Astrocyte (in vitro differentiated cells and primary cell): ENCODE measurements at regions not wholly inside any gene's neighbourhood (a gene's known extent, or its start where the extent isn't known, plus 50 kb on each side); places are given as distances from the start of the nearest gene placed in this dataset.
"Not testable (repeated sequence)": the region's sequence is repeated elsewhere in the genome, so short reads cannot be mapped to it uniquely, and the experiment has no call there.

Experiments
- DNase-seq: peaks from one replicate; pipeline ENCODE4 v3.0.0-alpha.2; 2010; ENCODE audit warnings: low read depth
- FAIRE-seq: peaks from 2 replicates; lab custom pipeline; 2011; peaks lifted over from hg19 to GRCh38; lab: Jason Lieb, UNC
- H2AFZ ChIP-seq: 2 replicates; pipeline ENCODE4 v1.6.0; 2012; ENCODE audit warnings: low read depth, low read length, inconsistent platforms
- H3K27ac ChIP-seq: 2 replicates; pipeline ENCODE4 v1.5.1; 2011; ENCODE audit warnings: low read depth, low read length, inconsistent platforms
- H3K27me3 ChIP-seq: 2 replicates; pipeline ENCODE4 v1.6.0; 2011; ENCODE audit warnings: low read length, inconsistent platforms; ENCODE audit not compliant: insufficient read depth
- H3K36me3 ChIP-seq: 2 replicates; pipeline ENCODE4 v1.5.1; 2011; ENCODE audit warnings: low read length, inconsistent platforms; ENCODE audit not compliant: insufficient read depth
- H3K4me1 ChIP-seq: 2 replicates; pipeline ENCODE4 v1.5.1; 2011; ENCODE audit warnings: low read length, inconsistent platforms; ENCODE audit not compliant: insufficient read depth
- H3K4me2 ChIP-seq: 2 replicates; pipeline ENCODE4 v1.6.0; 2012; ENCODE audit warnings: low read length, inconsistent platforms
- H3K4me3 ChIP-seq: 2 replicates; pipeline ENCODE4 v1.5.1; 2011; ENCODE audit warnings: low read depth, mild to moderate bottlenecking, low read length, inconsistent platforms; ENCODE audit not compliant: insufficient read depth
- H3K79me2 ChIP-seq: 2 replicates; pipeline ENCODE4 v1.6.0; 2012; ENCODE audit warnings: mild to moderate bottlenecking, low read length, inconsistent platforms; ENCODE audit not compliant: insufficient read depth
- H3K9ac ChIP-seq: 2 replicates; pipeline ENCODE4 v1.6.0; 2012; ENCODE audit warnings: mild to moderate bottlenecking, low read length, inconsistent platforms
- H3K9me3 ChIP-seq: 2 replicates; pipeline ENCODE4 v1.5.1; 2012; ENCODE audit warnings: low read depth, mild to moderate bottlenecking, low read length, inconsistent platforms; ENCODE audit not compliant: insufficient read depth
- H4K20me1 ChIP-seq: 2 replicates; pipeline ENCODE4 v1.6.0; 2012; ENCODE audit warnings: low read length, inconsistent platforms; ENCODE audit not compliant: insufficient read depth
- H3K27ac Mint-ChIP-seq: one replicate; pipeline ENCODE4 v1.8.0; 2021; ENCODE audit warnings: mild to moderate bottlenecking, mixed read lengths; ENCODE audit not compliant: unreplicated experiment
- H3K27me3 Mint-ChIP-seq: one replicate; pipeline ENCODE4 v1.8.0; 2021; ENCODE audit warnings: low read depth, mixed read lengths; ENCODE audit not compliant: unreplicated experiment
- H3K36me3 Mint-ChIP-seq: one replicate; pipeline ENCODE4 v1.8.0; 2021; ENCODE audit warnings: low read depth, mixed read lengths; ENCODE audit not compliant: unreplicated experiment
- H3K4me1 Mint-ChIP-seq: one replicate; pipeline ENCODE4 v1.8.0; 2021; ENCODE audit warnings: low read depth, mixed read lengths; ENCODE audit not compliant: unreplicated experiment
- H3K4me3 Mint-ChIP-seq: one replicate; pipeline ENCODE4 v1.8.0; 2021; ENCODE audit warnings: mild to moderate bottlenecking, moderate library complexity, mixed read lengths; ENCODE audit not compliant: unreplicated experiment
- H3K9me3 Mint-ChIP-seq: one replicate; pipeline ENCODE4 v1.8.0; 2021; ENCODE audit warnings: mild to moderate bottlenecking, mixed read lengths; ENCODE audit not compliant: unreplicated experiment
- EZH2 ChIP-seq: IDR thresholded peaks from 2 replicates; pipeline ENCODE4 v1.6.1; 2012; ENCODE audit warnings: mild to moderate bottlenecking, low read length, inconsistent platforms; ENCODE audit not compliant: insufficient read depth
- TF ChIP-seq, protein P1 (sequence below): IDR thresholded peaks from 2 replicates; pipeline ENCODE4 v1.5.1; 2011; ENCODE audit warnings: low read depth, mild to moderate bottlenecking, inconsistent platforms, low read length, moderate library complexity; ENCODE audit not compliant: insufficient read depth

DNA sequence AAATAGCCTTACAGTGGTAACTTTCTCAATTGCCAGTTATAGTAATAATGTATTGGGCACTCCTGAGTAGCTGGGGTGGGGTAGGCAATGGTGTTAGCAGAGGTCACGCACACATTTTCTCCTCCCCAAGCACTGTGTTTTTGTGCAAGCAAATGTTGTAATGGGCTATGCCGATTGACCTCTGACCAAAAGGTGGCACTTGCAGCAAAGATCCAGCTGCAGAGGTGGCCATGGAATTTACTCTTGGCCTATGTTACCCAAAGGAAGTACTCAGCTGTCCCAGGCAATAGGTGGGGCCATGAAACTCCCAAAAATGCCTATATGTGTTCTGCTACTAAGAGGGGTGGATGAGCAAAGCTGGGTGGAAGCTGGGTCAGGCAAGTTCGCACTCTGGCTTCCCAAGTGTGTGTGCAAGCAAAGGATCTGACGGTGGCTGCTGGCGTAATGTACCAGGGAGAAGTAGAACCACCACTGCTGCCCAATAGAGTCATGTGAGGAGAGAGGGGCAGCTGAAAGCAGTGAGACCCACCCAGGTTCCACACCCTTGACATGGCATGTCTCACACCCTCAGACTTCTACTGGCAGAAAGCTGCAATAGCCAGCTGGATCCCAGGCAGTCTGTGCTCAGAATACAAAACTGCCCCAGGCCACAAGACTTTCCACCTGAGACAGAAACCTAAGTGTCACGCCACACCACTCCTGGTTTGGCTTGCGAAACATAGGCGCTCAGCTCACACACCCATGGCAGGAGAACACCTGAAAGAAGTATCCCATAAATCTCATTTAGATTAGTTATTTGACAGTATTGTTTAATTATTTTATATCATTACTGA is 353.3 kb upstream of the EMCN start:
- DNase-seq (no peak), FAIRE-seq (no peak)
- H3K9ac ChIP-seq, result no peak overlapping the region
- H3K4me1 ChIP-seq, result no peaks in the 10 kb centered on the region
- H3K4me2 ChIP-seq, result no peak overlapping the region
- H3K4me3 Mint-ChIP-seq, result no peak overlapping the region
- no peaks in the 10 kb centered on the region for H3K9me3 ChIP-seq
- no peak overlapping the region for H3K4me3 ChIP-seq
- no peaks in the 10 kb centered on the region for H3K27me3 Mint-ChIP-seq
- no peaks in the 10 kb centered on the region for H3K36me3 Mint-ChIP-seq
- H3K27ac Mint-ChIP-seq, result no peak overlapping the region
- no peaks in the 10 kb centered on the region for H3K79me2 ChIP-seq
- H2AFZ ChIP-seq, result no peak overlapping the region
- TF ChIP-seq, protein P1, sequence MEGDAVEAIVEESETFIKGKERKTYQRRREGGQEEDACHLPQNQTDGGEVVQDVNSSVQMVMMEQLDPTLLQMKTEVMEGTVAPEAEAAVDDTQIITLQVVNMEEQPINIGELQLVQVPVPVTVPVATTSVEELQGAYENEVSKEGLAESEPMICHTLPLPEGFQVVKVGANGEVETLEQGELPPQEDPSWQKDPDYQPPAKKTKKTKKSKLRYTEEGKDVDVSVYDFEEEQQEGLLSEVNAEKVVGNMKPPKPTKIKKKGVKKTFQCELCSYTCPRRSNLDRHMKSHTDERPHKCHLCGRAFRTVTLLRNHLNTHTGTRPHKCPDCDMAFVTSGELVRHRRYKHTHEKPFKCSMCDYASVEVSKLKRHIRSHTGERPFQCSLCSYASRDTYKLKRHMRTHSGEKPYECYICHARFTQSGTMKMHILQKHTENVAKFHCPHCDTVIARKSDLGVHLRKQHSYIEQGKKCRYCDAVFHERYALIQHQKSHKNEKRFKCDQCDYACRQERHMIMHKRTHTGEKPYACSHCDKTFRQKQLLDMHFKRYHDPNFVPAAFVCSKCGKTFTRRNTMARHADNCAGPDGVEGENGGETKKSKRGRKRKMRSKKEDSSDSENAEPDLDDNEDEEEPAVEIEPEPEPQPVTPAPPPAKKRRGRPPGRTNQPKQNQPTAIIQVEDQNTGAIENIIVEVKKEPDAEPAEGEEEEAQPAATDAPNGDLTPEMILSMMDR, result no peak
- no peak for TF ChIP-seq EZH2
- H3K9me3 Mint-ChIP-seq, result peaks cover 8% of the 10 kb centered on the region
- peaks cover 15% of the 10 kb centered on the region for H3K4me1 Mint-ChIP-seq
- no peaks in the 10 kb centered on the region for H4K20me1 ChIP-seq
- H3K27ac ChIP-seq, result no peak overlapping the region
- H3K36me3 ChIP-seq, result no peaks in the 10 kb centered on the region
- H3K27me3 ChIP-seq, result no peaks in the 10 kb centered on the region

DNA sequence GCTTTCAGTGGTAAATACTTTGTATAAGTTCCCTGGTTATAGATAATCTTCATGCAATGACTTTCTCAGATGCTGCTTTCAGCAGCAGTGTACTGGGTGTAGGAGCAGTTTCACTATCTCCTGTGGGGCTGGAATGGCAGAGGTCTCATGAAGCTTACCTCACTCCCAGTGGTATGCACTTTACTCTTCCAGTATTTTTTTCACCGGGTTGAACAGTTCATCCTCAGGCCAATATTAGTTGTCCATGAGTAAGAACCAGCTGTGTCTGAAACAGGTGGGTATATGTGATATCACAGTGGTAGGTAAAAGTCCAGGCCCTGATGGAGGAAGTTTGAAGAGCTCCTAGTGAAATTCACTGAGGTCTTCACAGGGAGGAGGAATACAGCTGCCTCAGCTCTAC is 351.5 kb upstream of the EMCN start:
- no peaks in the 10 kb centered on the region for H3K79me2 ChIP-seq
- H3K36me3 Mint-ChIP-seq, result no peaks in the 10 kb centered on the region
- H3K9ac ChIP-seq, result no peak overlapping the region
- H3K4me3 ChIP-seq, result no peak overlapping the region
- H3K27me3 ChIP-seq, result no peaks in the 10 kb centered on the region
- no peak overlapping the region for H3K27ac ChIP-seq
- no peak overlapping the region for H3K4me3 Mint-ChIP-seq
- no peaks in the 10 kb centered on the region for H3K36me3 ChIP-seq
- DNase-seq (peak; percentile 46), FAIRE-seq (no peak)
- no peaks in the 10 kb centered on the region for H3K4me1 ChIP-seq
- H3K27me3 Mint-ChIP-seq, result no peaks in the 10 kb centered on the region
- TF ChIP-seq, protein P1, result no peak
- TF ChIP-seq EZH2, result no peak
- no peaks in the 10 kb centered on the region for H3K9me3 ChIP-seq
- peaks cover 15% of the 10 kb centered on the region for H3K4me1 Mint-ChIP-seq
- H4K20me1 ChIP-seq, result no peaks in the 10 kb centered on the region
- H3K9me3 Mint-ChIP-seq, result peaks cover 12% of the 10 kb centered on the region
- H3K27ac Mint-ChIP-seq, result peak overlapping the region; percentile 10
- H3K4me2 ChIP-seq, result no peak overlapping the region
- no peak overlapping the region for H2AFZ ChIP-seq

DNA sequence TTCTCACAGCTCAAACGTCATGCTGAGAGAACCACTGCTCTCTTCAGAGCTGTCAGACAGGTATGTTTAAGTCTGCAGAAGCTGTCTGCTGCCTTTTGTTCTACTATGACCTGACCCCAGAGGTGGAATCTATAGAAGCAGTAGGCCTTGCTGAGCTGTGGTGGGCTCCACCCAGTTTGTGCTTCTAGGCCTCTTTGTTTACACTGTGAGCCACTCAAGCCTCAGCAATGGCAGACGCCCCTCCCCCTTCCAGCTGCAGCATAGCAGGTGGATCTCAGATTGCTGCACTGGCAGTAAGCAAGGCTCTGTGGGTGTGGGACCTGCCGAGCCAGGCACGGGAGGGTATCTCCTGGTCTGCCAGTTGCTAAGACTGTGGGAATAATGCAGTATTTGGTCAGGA is 350.5 kb upstream of the EMCN start:
- not testable (repeated sequence) for H4K20me1 ChIP-seq, H3K36me3 Mint-ChIP-seq, H3K4me3 Mint-ChIP-seq, H3K27me3 Mint-ChIP-seq, H3K27ac Mint-ChIP-seq, H3K4me1 ChIP-seq, H3K4me3 ChIP-seq, H3K36me3 ChIP-seq, H3K9ac ChIP-seq, DNase-seq, H3K27ac ChIP-seq, H3K9me3 ChIP-seq, FAIRE-seq, H3K4me2 ChIP-seq, H3K79me2 ChIP-seq, H3K27me3 ChIP-seq, H2AFZ ChIP-seq
- H3K9me3 Mint-ChIP-seq, result peaks cover 13% of the 10 kb centered on the region
- H3K4me1 Mint-ChIP-seq, result peaks cover 13% of the 10 kb centered on the region
